ENCODE measurements at regions not wholly inside any gene's neighbourhood (a gene's known extent, or its start where the extent isn't known, plus 50 kb on each side); places are given as distances from the start of the nearest gene placed in this dataset.

DNA sequence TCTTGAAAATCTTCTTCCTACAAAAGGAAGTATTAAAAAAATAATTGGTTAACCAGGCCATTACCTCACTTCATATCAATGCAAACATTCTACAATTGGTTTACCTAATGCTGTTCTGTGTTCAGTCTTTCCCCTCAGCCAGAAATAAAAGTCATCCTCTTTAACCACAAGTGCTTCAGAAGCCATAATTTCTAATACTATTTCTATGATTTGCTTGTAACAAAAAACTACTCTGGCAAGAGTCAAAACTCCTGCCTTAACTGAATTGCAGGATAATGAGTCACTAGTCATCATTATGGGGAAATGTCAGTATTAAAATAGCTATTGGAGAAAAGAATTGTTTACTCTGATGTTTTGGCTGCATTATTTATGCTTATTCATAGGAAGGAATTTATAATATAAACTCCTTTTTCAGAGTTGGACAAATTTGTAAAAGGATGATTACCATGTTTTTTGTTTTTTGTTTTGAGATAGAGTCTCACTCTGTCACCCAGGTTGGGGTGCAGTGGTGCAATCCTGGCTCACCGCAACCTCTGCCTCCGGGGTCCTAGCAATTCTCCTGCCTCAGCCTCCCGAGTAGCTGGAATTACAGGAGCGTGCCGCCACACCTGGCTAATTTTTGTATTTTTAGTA, 55.5 kb upstream of the ODAD2 start:
- Histone ChIP-seq H2AFZ (ENCODE audit: low read length) (no peak overlapping the region), H3K36me3 (replicated peaks; ENCODE audit: insufficient read depth, low read length) (no peaks in the 10 kb centered on the region), H4K20me1 (ENCODE audit: insufficient read depth, low read length) (no peaks in the 10 kb centered on the region), H3K79me2 (ENCODE audit: low read length) (no peaks in the 10 kb centered on the region), H3K27ac (ENCODE audit: low read length) (no peak overlapping the region), H3K4me3 (ENCODE audit: low read length) (no peak overlapping the region), H3K27me3 (replicated peaks; ENCODE audit: insufficient read depth, low read length) (no peaks in the 10 kb centered on the region), H3K9me3 (replicated peaks; ENCODE audit: insufficient read depth, low read length) (no peaks in the 10 kb centered on the region), H3K4me1 (ENCODE audit: low read length) (no peaks in the 10 kb centered on the region), H3K9me2 (replicated peaks; ENCODE audit: insufficient read depth, low read length) (no peaks in the 10 kb centered on the region), H3K4me2 (ENCODE audit: low read depth, low read length) (no peak overlapping the region), H3F3A (ENCODE audit: insufficient read depth, low read length) (no peaks in the 10 kb centered on the region), H3K9ac (ENCODE audit: low read length) (no peak overlapping the region)
- no peak for DNase-seq
- TF ChIP-seq EZH2phosphoT487 (IDR thresholded peaks at IDR 0.05; ENCODE audit: low read length) = no peak
- no peak for TF ChIP-seq EZH2 (optimal IDR thresholded peaks at IDR 0.05; ENCODE audit: low read depth, low read length)
- TF ChIP-seq CTCF (IDR thresholded peaks at IDR 0.05; ENCODE audit: low read length) = no peak

- H2AFZ ChIP-seq (ENCODE audit: low read length) = no peak overlapping the region
- H3K79me2 ChIP-seq (ENCODE audit: low read length) = no peaks in the 10 kb centered on the region
- no peak overlapping the region for H3K4me3 ChIP-seq (ENCODE audit: low read length)
- H3K9me2 ChIP-seq (replicated peaks; ENCODE audit: insufficient read depth, low read length) = no peaks in the 10 kb centered on the region
- H4K20me1 ChIP-seq (ENCODE audit: insufficient read depth, low read length) = no peaks in the 10 kb centered on the region
- DNase-seq = no peak
- no peak overlapping the region for H3K9ac ChIP-seq (ENCODE audit: low read length)
- TF ChIP-seq EZH2phosphoT487 (IDR thresholded peaks at IDR 0.05; ENCODE audit: low read length) (no peak), CTCF (IDR thresholded peaks at IDR 0.05; ENCODE audit: low read length) (no peak), EZH2 (optimal IDR thresholded peaks at IDR 0.05; ENCODE audit: low read depth, low read length) (no peak)
- H3K4me1 ChIP-seq (ENCODE audit: low read length) = no peaks in the 10 kb centered on the region
- H3K4me2 ChIP-seq (ENCODE audit: low read depth, low read length) = no peak overlapping the region
- no peak overlapping the region for H3K27ac ChIP-seq (ENCODE audit: low read length)
- H3F3A ChIP-seq (ENCODE audit: insufficient read depth, low read length) = no peaks in the 10 kb centered on the region
- no peaks in the 10 kb centered on the region for H3K27me3 ChIP-seq (replicated peaks; ENCODE audit: insufficient read depth, low read length)
- H3K36me3 ChIP-seq (replicated peaks; ENCODE audit: insufficient read depth, low read length) = no peaks in the 10 kb centered on the region
- H3K9me3 ChIP-seq (replicated peaks; ENCODE audit: insufficient read depth, low read length) = no peaks in the 10 kb centered on the region
Measured at GRCh38 chr10:28049286-28049685, 50.4 kb upstream of the ODAD2 start.

Measured in MM.1S (cell line).